ENCODE measurements at regions not wholly inside any gene's neighbourhood (a gene's known extent, or its start where the extent isn't known, plus 50 kb on each side); places are given as distances from the start of the nearest gene placed in this dataset.

DNA sequence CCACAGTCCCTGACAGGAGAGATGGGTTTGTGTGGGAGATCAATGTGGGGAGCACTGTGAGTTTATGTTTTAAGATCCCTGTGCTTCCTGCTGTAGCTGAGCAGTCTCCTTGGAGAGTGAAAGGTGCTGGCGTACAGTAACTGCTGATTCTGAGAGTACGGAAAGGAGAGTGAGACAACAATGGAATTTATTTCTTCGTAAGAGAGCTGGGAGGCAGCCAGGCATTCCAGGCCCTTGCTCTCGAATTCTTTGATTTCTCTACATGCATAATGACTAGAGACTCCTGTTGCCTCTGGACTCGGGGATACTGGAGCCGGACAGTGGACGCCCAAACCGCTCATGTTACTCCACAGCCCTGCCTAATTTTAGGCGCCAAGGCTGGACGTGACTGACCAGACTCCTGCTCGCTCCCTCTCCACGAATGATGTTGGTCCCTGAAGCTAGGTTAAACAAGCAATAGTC is 131.0 kb upstream of the PHACTR1 start:
- FAIRE-seq (no peak), DNase-seq (ENCODE audit: low read depth in 1 of 2, low spot score in 2 of 2) (no peak)
- Histone ChIP-seq H3K27ac (ENCODE audit: low read depth, low read length) (no peak overlapping the region), H2BK120ac (replicated peaks; ENCODE audit: low read depth, low read length) (no peak overlapping the region), H2AK5ac (ENCODE audit: low read depth, low read length) (no peak overlapping the region), H3K4ac (replicated peaks; ENCODE audit: insufficient read length, low read depth, low read length) (no peak overlapping the region), H3K14ac (ENCODE audit: insufficient read length) (no peak overlapping the region), H3K79me1 (ENCODE audit: low read depth, low read length) (no peaks in the 10 kb centered on the region), H3K23ac (ENCODE audit: insufficient read length) (no peak overlapping the region), H4K5ac (ENCODE audit: insufficient read length, low read depth, low read length) (no peak overlapping the region), H3K27me3 (replicated peaks in 1 of 4; ENCODE audit: control insufficient read depth in 3 of 4, extremely low read depth in 1 of 4, insufficient read depth in 3 of 4, low read length in 3 of 4) (no peaks in the 10 kb centered on the region), H3K4me3 (ENCODE audit: extremely low read depth in 1 of 4, insufficient read depth in 2 of 4, low read depth in 3 of 4, low read length in 4 of 4) (no peak overlapping the region), H3K23me2 (ENCODE audit: low read depth, low read length) (no peaks in the 10 kb centered on the region), H3K79me2 (ENCODE audit: control insufficient read depth in 1 of 2, insufficient read depth in 2 of 2, low read length in 2 of 2) (no peaks in the 10 kb centered on the region), H4K91ac (replicated peaks; ENCODE audit: insufficient read length, low read length) (no peak overlapping the region), H4K8ac (ENCODE audit: extremely low read depth, insufficient read depth, low read length) (no peak overlapping the region; the same call in 1 of the 2 replicates), H2BK5ac (ENCODE audit: low read depth, low read length) (no peak overlapping the region), H3K36me3 (ENCODE audit: control insufficient read depth in 2 of 4, insufficient read depth in 4 of 4, low read length in 3 of 4) (no peaks in the 10 kb centered on the region), H2BK15ac (ENCODE audit: low read length) (no peak overlapping the region), H2BK12ac (ENCODE audit: low read depth, low read length) (no peak overlapping the region), H3K56ac (replicated peaks; ENCODE audit: insufficient read length, low read depth, low read length) (no peak overlapping the region), H3K4me1 (replicated peaks in 1 of 4; ENCODE audit: control insufficient read depth in 3 of 4, insufficient read depth in 4 of 4, low read length in 3 of 4) (peaks cover 0 to 3% (median 0%) of the 10 kb centered on the region in 4 experiments; a peak in 1 of 7 replicates), H3K9ac (replicated peaks in 1 of 4; ENCODE audit: extremely low read depth in 1 of 4, low read depth in 3 of 4, low read length in 3 of 4) (no peak overlapping the region), H3K18ac (ENCODE audit: extremely low read depth, low read length) (no peak overlapping the region), H2BK20ac (ENCODE audit: low read length) (no peak overlapping the region), H3K4me2 (ENCODE audit: insufficient read depth in 1 of 2, low read depth in 2 of 2, low read length in 2 of 2) (no peak overlapping the region), H2AFZ (ENCODE audit: low read length) (no peak overlapping the region), H4K20me1 (replicated peaks in 1 of 2; ENCODE audit: control insufficient read depth in 1 of 2, insufficient read depth in 2 of 2, low read length in 2 of 2) (no peaks in the 10 kb centered on the region), H3K9me3 (ENCODE audit: insufficient read depth in 2 of 2, low read depth in 1 of 2, low read length in 1 of 2) (no peaks in the 10 kb centered on the region)
- CTCF ChIA-PET (ENCODE audit: partially characterized antibody): interaction anchor here (1.9 to 2.4 kb wide), 2 partner anchors 18 to 299 kb away, joined by 5 read pairs; no protein-coding TSS in a partner anchor
- WGBS, 2 experiments (ENCODE audit: extremely low coverage in 1 of 2, insufficient coverage in 1 of 2, insufficient read length in 1 of 2, insufficient replicate concordance in 2 of 2, low coverage in 1 of 2, low lambda C conversion rate in 2 of 2, missing lambda C conversion rate in 1 of 2): 93% methylated on average over 12 of the region's 12 CpGs; no CpG with 5 or more reads in 1 of the 2 experiments
- POLR2A ChIA-PET (ENCODE audit: partially characterized antibody): no interaction called here
- TF ChIP-seq KDM4A (IDR thresholded peaks at IDR 0.05; ENCODE audit: low read depth, low read length, severe bottlenecking) (no peak), SIN3A (conservative IDR thresholded peaks at IDR 0.05 in 1 of 2, IDR thresholded peaks at IDR 0.05 in 1 of 2; ENCODE audit: low read depth in 1 of 2, low read length in 2 of 2) (no peak), CREB1 (IDR thresholded peaks at IDR 0.05) (no peak), SP2 (IDR thresholded peaks at IDR 0.05; ENCODE audit: low read length) (no peak), BRCA1 (IDR thresholded peaks at IDR 0.05; ENCODE audit: low read depth, low read length) (no peak), FOSL1 (IDR thresholded peaks at IDR 0.05; ENCODE audit: insufficient read depth, low read depth, low read length) (no peak), BCL11A (IDR thresholded peaks at IDR 0.05; ENCODE audit: low read depth in 2 of 2, low read length in 2 of 2) (no peak), POLR2A (IDR thresholded peaks at IDR 0.05; ENCODE audit: control extremely low read depth in 1 of 2, low read depth in 2 of 2, low read length in 2 of 2) (no peak), SUZ12 (IDR thresholded peaks at IDR 0.05; ENCODE audit: low read length) (no peak), RFX5 (IDR thresholded peaks at IDR 0.05; ENCODE audit: borderline replicate concordance, low read depth, low read length) (no peak), JUN (IDR thresholded peaks at IDR 0.05; ENCODE audit: low read depth, low read length) (no peak), KDM1A (IDR thresholded peaks at IDR 0.05; ENCODE audit: borderline replicate concordance, low read length) (no peak), EZH2 (IDR thresholded peaks at IDR 0.05; ENCODE audit: low read depth, low read length, severe bottlenecking) (no peak), BACH1 (IDR thresholded peaks at IDR 0.05; ENCODE audit: low read length) (no peak), SP1 (IDR thresholded peaks at IDR 0.05; ENCODE audit: low read depth, low read length) (no peak), SRF (IDR thresholded peaks at IDR 0.05; ENCODE audit: low read depth, low read length) (no peak), CHD1 (IDR thresholded peaks at IDR 0.05; ENCODE audit: low read depth, low read length) (no peak)

Measured in H1 (cell line).